AG04450 (cell line): ENCODE measurements at regions not wholly inside any gene's neighbourhood (a gene's known extent, or its start where the extent isn't known, plus 50 kb on each side); places are given as distances from the start of the nearest gene placed in this dataset.

Experiments
- CTCF ChIA-PET: fragments of 300-600, 350-600 bp; formaldehyde crosslinking; extraction: SDS; loops from one replicate; lab custom pipeline; 2022; ENCODE audit warnings: antibody characterized with exemption, inconsistent platforms; lab: Charles Lee
- POLR2A ChIA-PET: fragments of 350-600 bp; formaldehyde crosslinking; extraction: SDS; loops from one replicate; lab custom pipeline; 2021; ENCODE audit warnings: antibody characterized with exemption, inconsistent platforms; lab: Yijun Ruan, JAX
- DNase-seq: peaks from one replicate; pipeline ENCODE4 v3.0.0-alpha.2; 2011; ENCODE audit warnings: low read depth, low spot score
- H3K27ac ChIP-seq: one replicate; pipeline ENCODE4 v1.5.1; 2012; ENCODE audit warnings: low read depth, low read length, control low read depth
- H3K27me3 ChIP-seq: one replicate; pipeline ENCODE4 v1.6.0; 2012; ENCODE audit warnings: low read length; ENCODE audit not compliant: control insufficient read depth, insufficient read depth
- H3K4me3 ChIP-seq: 2 replicates; pipeline ENCODE4 v1.5.1; 2011; ENCODE audit warnings: mild to moderate bottlenecking, low read depth, low read length, control low read depth
- H3K9me3 ChIP-seq: 2 replicates; pipeline ENCODE4 v1.5.1; 2012; ENCODE audit warnings: low read length; ENCODE audit not compliant: control insufficient read depth, insufficient read depth
- CTCF ChIP-seq: IDR thresholded peaks from 2 replicates; pipeline ENCODE4 v1.5.1; 2011; ENCODE audit warnings: low read depth, low read length, control low read depth, inconsistent platforms

GRCh38 chr3:11932636-11933035 is 71.6 kb upstream of the SYN2 start:
- DNase-seq: no peak
- Histone ChIP-seq H3K27ac (no peak overlapping the region), H3K27me3 (no peaks in the 10 kb centered on the region), H3K9me3 (no peaks in the 10 kb centered on the region), H3K4me3 (no peak overlapping the region)
- ChIA-PET CTCF (no interaction called here), POLR2A (no interaction called here)
- no peak for TF ChIP-seq CTCF

- no peak for TF ChIP-seq CTCF
- Histone ChIP-seq H3K4me3 (no peak overlapping the region), H3K9me3 (no peaks in the 10 kb centered on the region), H3K27me3 (no peaks in the 10 kb centered on the region), H3K27ac (no peak overlapping the region)
- CTCF ChIA-PET: no interaction called here
- DNase-seq: no peak
- POLR2A ChIA-PET: no interaction called here
Observed at GRCh38 chr3:11933529-11933928, 70.7 kb upstream of the SYN2 start.

GRCh38 chr3:11944052-11944673 is 60.0 kb upstream of the SYN2 start:
- ChIA-PET POLR2A (no interaction called here), CTCF (no interaction called here)
- Histone ChIP-seq H3K4me3 (no peak overlapping the region), H3K27ac (no peak overlapping the region), H3K9me3 (no peaks in the 10 kb centered on the region), H3K27me3 (no peaks in the 10 kb centered on the region)
- TF ChIP-seq CTCF: peak; percentile 56
- DNase-seq: no peak

GRCh38 chr3:11948331-11948730 is 55.9 kb upstream of the SYN2 start:
- ChIA-PET CTCF (no interaction called here), POLR2A (no interaction called here)
- no peak for TF ChIP-seq CTCF
- no peak overlapping the region for H3K4me3 ChIP-seq
- no peak for DNase-seq
- no peaks in the 10 kb centered on the region for H3K27me3 ChIP-seq
- no peaks in the 10 kb centered on the region for H3K9me3 ChIP-seq
- no peak overlapping the region for H3K27ac ChIP-seq

GRCh38 chr3:11948866-11949265 is 55.3 kb upstream of the SYN2 start:
- CTCF ChIA-PET: no interaction called here

More at GRCh38 chr3:11948866-11949265, 55.3 kb upstream of the SYN2 start:
- no peaks in the 10 kb centered on the region for H3K27me3 ChIP-seq
- POLR2A ChIA-PET: no interaction called here
- TF ChIP-seq CTCF: no peak
- H3K4me3 ChIP-seq: no peak overlapping the region
- H3K9me3 ChIP-seq: no peaks in the 10 kb centered on the region
- H3K27ac ChIP-seq: no peak overlapping the region
- DNase-seq: no peak
